ENCODE measurements at regions not wholly inside any gene's neighbourhood (a gene's known extent, or its start where the extent isn't known, plus 50 kb on each side); places are given as distances from the start of the nearest gene placed in this dataset.

GRCh38 chr13:55977436-55977835, 1163.3 kb upstream of the PRR20A start:
- no peak for TF ChIP-seq CTCF (conservative IDR thresholded peaks at IDR 0.05; ENCODE audit: low read length)
- TF ChIP-seq EZH2phosphoT487 (IDR thresholded peaks at IDR 0.05; ENCODE audit: borderline replicate concordance, low read depth, low read length): no peak
